PC-9 (cell line): ENCODE measurements at regions not wholly inside any gene's neighbourhood (a gene's known extent, or its start where the extent isn't known, plus 50 kb on each side); places are given as distances from the start of the nearest gene placed in this dataset.

Source experiments
- BruUV-seq: library from RNA; stranded (reverse); fragments of 400-500 nt; replicated peaks from 2 replicates; lab custom pipeline; 2021; lab: Mats Ljungman, UMichigan
- CTCF ChIA-PET: fragments of 300-600 bp; sonication (Branson Sonifier 250); formaldehyde crosslinking; loops from one replicate; lab custom pipeline; 2022; ENCODE audit warnings: antibody characterized with exemption; lab: Charles Lee
- POLR2A ChIA-PET: fragments of 300-600 bp; sonication (Branson Sonifier 250); formaldehyde crosslinking; loops from one replicate; lab custom pipeline; 2022; ENCODE audit warnings: antibody characterized with exemption; ENCODE audit not compliant: unreplicated experiment; lab: Charles Lee
- DNase-seq, 2 experiments: peaks; one replicate each; pipeline versions ENCODE4 v3.0.0 to v3.0.0-alpha.2; 2015 to 2022; ENCODE audit warnings: mixed read lengths in 1 of 2
- H2AFZ ChIP-seq: fragments of 200-600 bp; sonication (generic); 2 replicates; pipeline ENCODE4 v1.8.1; 2017; ENCODE audit warnings: antibody characterized with exemption
- H3F3A ChIP-seq: fragments of 200-600 bp; sonication (generic); 2 replicates; pipeline ENCODE4 v1.8.1; 2017; ENCODE audit warnings: antibody characterized with exemption, mild to moderate bottlenecking, low read depth; ENCODE audit not compliant: insufficient read depth
- H3K27ac ChIP-seq: fragments of 200-600 bp; sonication (generic); 2 replicates; pipeline ENCODE4 v1.6.1; 2016; ENCODE audit warnings: mixed run types
- H3K27me3 ChIP-seq: fragments of 200-600 bp; sonication (generic); 2 replicates; pipeline ENCODE4 v1.6.1; 2016; ENCODE audit warnings: low read depth, mixed run types; ENCODE audit not compliant: insufficient read depth
- H3K36me3 ChIP-seq: fragments of 200-600 bp; sonication (generic); 2 replicates; pipeline ENCODE4 v1.6.1; 2016; ENCODE audit warnings: low read depth, mixed run types
- H3K4me1 ChIP-seq: fragments of 200-600 bp; sonication (generic); replicated peaks from 2 replicates; pipeline ENCODE4 v1.6.1; 2016; ENCODE audit warnings: mixed run types; ENCODE audit not compliant: insufficient read depth
- H3K4me2 ChIP-seq: fragments of 200-600 bp; sonication (generic); 2 replicates; pipeline ENCODE4 v1.6.1; 2017; ENCODE audit warnings: mixed run types
- H3K4me3 ChIP-seq: fragments of 200-600 bp; sonication (generic); 2 replicates; pipeline ENCODE4 v1.6.1; 2016; ENCODE audit warnings: mixed run types
- H3K79me2 ChIP-seq: fragments of 200-600 bp; sonication (generic); 2 replicates; pipeline ENCODE4 v1.6.1; 2017; ENCODE audit warnings: low read depth, mixed run types
- H3K9me2 ChIP-seq: fragments of 200-600 bp; sonication (generic); 2 replicates; pipeline ENCODE4 v1.8.1; 2017; ENCODE audit warnings: mild to moderate bottlenecking; ENCODE audit not compliant: insufficient read depth
- H3K9me3 ChIP-seq: fragments of 200-600 bp; sonication (generic); 2 replicates; pipeline ENCODE4 v1.8.1; 2016; ENCODE audit warnings: low read depth; ENCODE audit not compliant: insufficient read depth
- H4K20me1 ChIP-seq: fragments of 200-600 bp; sonication (generic); 2 replicates; pipeline ENCODE4 v1.8.1; 2017; ENCODE audit not compliant: insufficient read depth
- EZH2 ChIP-seq: fragments of 200-600 bp; sonication (generic); IDR thresholded peaks from 2 replicates; pipeline ENCODE4 v1.8.0; 2017; ENCODE audit warnings: antibody characterized with exemption, low read depth
- intact Hi-C: fragments of 100-400 bp; cut with micrococcal nuclease; formaldehyde crosslinking; loops from one replicate; pipeline ENCODE4 v1.10.0; 2022; ENCODE audit not compliant: unreplicated experiment
- TF ChIP-seq, protein P1 (sequence below): fragments of 200-600 bp; sonication (generic); conservative IDR thresholded peaks from 2 replicates; pipeline ENCODE4 v1.6.1; 2017; ENCODE audit warnings: mixed run types, antibody characterized with exemption, mild to moderate bottlenecking, moderate library complexity

GRCh38 chr18:78765142-78765541 lies 214.5 kb upstream of the SALL3 start:
- Histone ChIP-seq H2AFZ (no peak overlapping the region), H3K27ac (no peak overlapping the region), H3K4me2 (no peak overlapping the region), H3K4me1 (no peaks in the 10 kb centered on the region), H3F3A (no peaks in the 10 kb centered on the region), H3K9me3 (no peaks in the 10 kb centered on the region), H3K36me3 (no peaks in the 10 kb centered on the region), H3K27me3 (peaks cover 74% of the 10 kb centered on the region), H3K4me3 (no peak overlapping the region), H3K79me2 (no peaks in the 10 kb centered on the region), H4K20me1 (no peaks in the 10 kb centered on the region), H3K9me2 (no peaks in the 10 kb centered on the region)
- TF ChIP-seq, protein P1, sequence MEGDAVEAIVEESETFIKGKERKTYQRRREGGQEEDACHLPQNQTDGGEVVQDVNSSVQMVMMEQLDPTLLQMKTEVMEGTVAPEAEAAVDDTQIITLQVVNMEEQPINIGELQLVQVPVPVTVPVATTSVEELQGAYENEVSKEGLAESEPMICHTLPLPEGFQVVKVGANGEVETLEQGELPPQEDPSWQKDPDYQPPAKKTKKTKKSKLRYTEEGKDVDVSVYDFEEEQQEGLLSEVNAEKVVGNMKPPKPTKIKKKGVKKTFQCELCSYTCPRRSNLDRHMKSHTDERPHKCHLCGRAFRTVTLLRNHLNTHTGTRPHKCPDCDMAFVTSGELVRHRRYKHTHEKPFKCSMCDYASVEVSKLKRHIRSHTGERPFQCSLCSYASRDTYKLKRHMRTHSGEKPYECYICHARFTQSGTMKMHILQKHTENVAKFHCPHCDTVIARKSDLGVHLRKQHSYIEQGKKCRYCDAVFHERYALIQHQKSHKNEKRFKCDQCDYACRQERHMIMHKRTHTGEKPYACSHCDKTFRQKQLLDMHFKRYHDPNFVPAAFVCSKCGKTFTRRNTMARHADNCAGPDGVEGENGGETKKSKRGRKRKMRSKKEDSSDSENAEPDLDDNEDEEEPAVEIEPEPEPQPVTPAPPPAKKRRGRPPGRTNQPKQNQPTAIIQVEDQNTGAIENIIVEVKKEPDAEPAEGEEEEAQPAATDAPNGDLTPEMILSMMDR, result no peak
- no peak for TF ChIP-seq EZH2
- no TSS peak for BruUV-seq
- CTCF ChIA-PET, result no interaction called here
- intact Hi-C loops, result no loop called here
- DNase-seq, result no peak
- POLR2A ChIA-PET, result no interaction called here

- POLR2A ChIA-PET, result no interaction called here
- H3K27me3 ChIP-seq, result peaks cover 80% of the 10 kb centered on the region
- no peak overlapping the region for H3K27ac ChIP-seq
Measured at GRCh38 chr18:78765637-78766281, 213.9 kb upstream of the SALL3 start.

GRCh38 chr18:78766651-78767533 lies 212.7 kb upstream of the SALL3 start:
- Histone ChIP-seq H3K36me3 (no peaks in the 10 kb centered on the region), H2AFZ (no peak overlapping the region), H4K20me1 (no peaks in the 10 kb centered on the region), H3K4me2 (no peak overlapping the region), H3K4me3 (no peak overlapping the region), H3K27ac (no peak overlapping the region), H3K9me3 (no peaks in the 10 kb centered on the region), H3K4me1 (no peaks in the 10 kb centered on the region), H3F3A (no peaks in the 10 kb centered on the region), H3K9me2 (no peaks in the 10 kb centered on the region), H3K27me3 (peaks cover 87% of the 10 kb centered on the region), H3K79me2 (no peaks in the 10 kb centered on the region)
- intact Hi-C loops, result no loop called here
- TF ChIP-seq, protein P1, result no peak
- no peak for TF ChIP-seq EZH2
- no peak for DNase-seq
- ChIA-PET CTCF (no interaction called here), POLR2A (no interaction called here)
- no TSS peak for BruUV-seq

More at GRCh38 chr18:78765637-78766281, 213.9 kb upstream of the SALL3 start:
- intact Hi-C loops, result no loop called here
- Histone ChIP-seq H3K9me3 (no peaks in the 10 kb centered on the region), H3K79me2 (no peaks in the 10 kb centered on the region), H3F3A (no peaks in the 10 kb centered on the region), H3K4me1 (no peaks in the 10 kb centered on the region), H3K9me2 (no peaks in the 10 kb centered on the region), H2AFZ (no peak overlapping the region), H3K4me2 (no peak overlapping the region), H4K20me1 (no peaks in the 10 kb centered on the region), H3K4me3 (no peak overlapping the region), H3K36me3 (no peaks in the 10 kb centered on the region)
- TF ChIP-seq EZH2, result no peak; the same call in 1 of the 2 replicates
- TF ChIP-seq, protein P1, result no peak
- no TSS peak for BruUV-seq
- CTCF ChIA-PET, result no interaction called here
- no peak for DNase-seq
